ENCODE measurements at regions not wholly inside any gene's neighbourhood (a gene's known extent, or its start where the extent isn't known, plus 50 kb on each side); places are given as distances from the start of the nearest gene placed in this dataset.
"Not testable (repeated sequence)": the region's sequence is repeated elsewhere in the genome, so short reads cannot be mapped to it uniquely, and the experiment has no call there.

DNA sequence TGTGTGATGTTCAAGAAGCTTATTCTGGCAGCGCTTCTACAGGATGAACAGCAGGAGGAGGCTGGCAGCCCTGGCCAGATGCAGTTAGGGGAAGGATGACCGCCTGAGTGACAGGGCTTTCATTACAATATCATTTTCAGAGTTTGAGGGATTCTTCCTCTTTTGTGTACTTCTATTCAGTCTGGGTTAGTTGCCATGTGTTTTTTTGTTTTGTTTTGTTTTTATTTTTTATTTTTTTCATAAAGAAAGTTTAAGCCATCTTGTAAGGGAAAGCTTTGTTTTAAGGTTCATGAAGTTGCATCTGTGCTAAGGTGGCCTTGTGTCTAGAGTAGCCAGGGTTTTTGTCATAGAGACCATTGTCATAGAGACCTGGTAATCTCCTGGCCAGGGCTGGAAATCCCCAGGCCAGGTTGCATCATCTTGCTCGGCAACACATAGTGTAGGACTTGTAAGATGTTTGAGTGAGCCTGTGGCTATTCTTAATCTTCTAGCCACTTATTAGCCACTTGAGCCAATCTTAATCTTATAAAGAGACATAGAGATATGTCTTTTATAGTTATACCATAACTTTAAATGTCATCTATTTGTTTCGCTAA lies 230.5 kb upstream of the TMEM229A start:
- Histone ChIP-seq H3K9ac (no peak overlapping the region), H4K20me1 (no peaks in the 10 kb centered on the region), H3K27me3 (no peaks in the 10 kb centered on the region), H3K4me2 (peak overlapping the region in 1 of 11 experiments; percentile 33; a peak in 2 of 22 replicates), H3K36me3 (no peaks in the 10 kb centered on the region), H3K27ac (peak overlapping the region in 3 of 11 experiments; percentile 20 to 59 (median 58); a peak in 3 of 22 replicates), H3K4me3 (no peak overlapping the region), H3K4me1 (peaks cover 0 to 8% (median 0%) of the 10 kb centered on the region in 10 experiments; a peak in 3 of 20 replicates), H3K9me3 (replicated peaks in 1 of 11) (no peaks in the 10 kb centered on the region)
- TF ChIP-seq Cebpa-rat (IDR thresholded peaks at IDR 0.05), result no peak; a peak in 1 of 22 replicates

DNA sequence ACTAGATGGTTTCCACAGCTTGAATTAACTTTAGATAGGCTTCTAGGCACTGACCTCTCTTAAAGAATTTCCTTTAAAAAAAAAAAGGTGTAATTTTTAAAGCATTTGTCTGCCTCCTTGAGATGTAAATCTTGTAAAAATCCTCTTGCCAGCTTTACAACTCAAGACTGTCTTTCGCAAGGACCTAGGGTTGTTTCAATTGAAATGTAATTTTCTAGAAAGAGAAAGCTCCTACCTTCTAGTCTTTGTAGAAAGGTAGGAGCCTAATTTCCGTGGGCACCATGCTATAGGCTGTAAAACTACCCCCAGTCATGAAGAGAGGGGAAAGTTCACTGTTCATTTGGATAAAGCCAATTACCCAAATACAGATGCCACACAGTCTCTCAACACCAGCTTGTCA lies 228.8 kb upstream of the TMEM229A start:
- H4K20me1 ChIP-seq, result no peaks in the 10 kb centered on the region
- no peak overlapping the region for H3K4me3 ChIP-seq
- peaks cover 0 to 12% (median 0%) of the 10 kb centered on the region in 10 experiments; a peak in 3 of 20 replicates for H3K4me1 ChIP-seq
- no peak for TF ChIP-seq Cebpa-rat (IDR thresholded peaks at IDR 0.05)
- H3K27me3 ChIP-seq, result no peaks in the 10 kb centered on the region
- no peak overlapping the region for H3K4me2 ChIP-seq
- no peak overlapping the region for H3K27ac ChIP-seq
- no peaks in the 10 kb centered on the region for H3K36me3 ChIP-seq
- H3K9ac ChIP-seq, result no peak overlapping the region
- H3K9me3 ChIP-seq (replicated peaks in 1 of 11), result no peaks in the 10 kb centered on the region

DNA sequence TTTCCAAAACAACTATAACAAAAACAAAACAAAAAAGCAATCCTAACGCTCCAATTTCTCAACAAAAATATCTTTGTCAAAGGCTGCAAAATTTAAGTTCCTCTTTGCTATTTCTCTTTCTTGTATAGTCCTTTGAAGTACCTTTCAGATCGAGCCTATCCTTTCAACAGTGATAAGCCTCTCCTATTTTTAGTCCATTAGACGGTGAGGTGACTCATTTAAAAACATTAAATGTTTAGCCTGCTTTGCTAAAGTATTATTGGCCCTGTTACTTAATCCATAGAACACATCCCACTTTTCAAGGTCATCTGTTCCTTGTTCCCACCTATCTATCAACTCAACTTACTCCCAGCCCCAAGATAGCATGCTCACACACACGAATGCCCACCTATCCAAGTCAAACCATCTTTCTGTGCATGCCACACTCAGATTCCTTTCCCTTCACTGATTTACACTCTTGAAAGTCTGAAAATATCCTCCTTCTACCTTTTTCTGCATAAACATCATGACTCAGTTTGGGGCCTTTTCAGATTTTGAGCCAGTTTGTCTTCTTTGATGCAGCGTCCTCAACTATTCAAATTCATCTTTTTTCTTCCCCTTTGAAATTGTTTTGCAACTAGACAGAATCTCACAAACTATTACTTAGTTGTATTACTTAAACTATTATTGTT lies 224.9 kb upstream of the TMEM229A start:
- 0 out of 20 replicates have a peak, but pooled peaks cover 0 to 6% (median 0%) of the 10 kb centered on the region in 10 experiments for H3K4me1 ChIP-seq
- H3K4me3 ChIP-seq, result no peak overlapping the region
- H4K20me1 ChIP-seq, result no peaks in the 10 kb centered on the region
- H3K27me3 ChIP-seq, result no peaks in the 10 kb centered on the region
- no peaks in the 10 kb centered on the region for H3K36me3 ChIP-seq
- no peaks in the 10 kb centered on the region for H3K9me3 ChIP-seq (replicated peaks in 1 of 11)
- H3K4me2 ChIP-seq, result peak overlapping the region in 1 of 11 experiments; percentile 9; a peak in 1 of 22 replicates
- H3K27ac ChIP-seq, result no peak overlapping the region
- no peak for TF ChIP-seq Cebpa-rat (IDR thresholded peaks at IDR 0.05)
- H3K9ac ChIP-seq, result no peak overlapping the region

DNA sequence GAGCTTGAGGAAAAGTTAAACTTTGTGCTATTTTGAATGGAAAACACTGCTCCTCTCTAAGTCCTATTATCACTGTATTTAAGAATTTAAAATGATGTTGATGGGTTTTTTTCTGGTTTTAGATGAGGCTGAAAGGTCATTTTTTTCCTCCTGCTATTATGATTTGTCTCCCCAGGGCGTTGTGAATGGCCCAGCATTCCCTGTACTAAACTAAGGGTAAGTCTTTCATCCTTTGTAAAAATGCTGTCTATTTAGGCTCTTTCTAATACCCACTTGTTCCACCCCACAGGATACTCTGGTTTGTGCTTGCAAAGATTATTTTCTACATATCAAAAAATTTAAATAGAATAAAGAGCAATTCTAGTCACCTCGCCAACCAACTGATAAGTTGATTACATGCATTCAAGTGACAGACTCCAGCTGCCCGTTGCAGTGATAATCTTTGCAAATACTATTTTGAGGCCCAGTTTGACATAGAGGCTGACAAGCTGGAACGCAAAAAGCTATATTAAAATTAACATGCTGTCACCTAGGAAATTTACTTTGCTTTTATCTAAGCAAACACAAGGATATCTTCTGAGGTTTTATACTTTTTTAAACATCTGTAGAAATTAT lies 222.3 kb upstream of the TMEM229A start:
- Histone ChIP-seq H3K9me3 (replicated peaks in 1 of 11) (no peaks in the 10 kb centered on the region), H3K4me3 (no peak overlapping the region), H3K27ac (no peak overlapping the region), H3K36me3 (no peaks in the 10 kb centered on the region), H3K4me2 (no peak overlapping the region), H3K27me3 (no peaks in the 10 kb centered on the region), H3K4me1 (0 out of 20 replicates have a peak, but pooled peaks cover 0 to 6% (median 0%) of the 10 kb centered on the region in 10 experiments), H3K9ac (no peak overlapping the region), H4K20me1 (no peaks in the 10 kb centered on the region)
- TF ChIP-seq Cebpa-rat (IDR thresholded peaks at IDR 0.05), result no peak

DNA sequence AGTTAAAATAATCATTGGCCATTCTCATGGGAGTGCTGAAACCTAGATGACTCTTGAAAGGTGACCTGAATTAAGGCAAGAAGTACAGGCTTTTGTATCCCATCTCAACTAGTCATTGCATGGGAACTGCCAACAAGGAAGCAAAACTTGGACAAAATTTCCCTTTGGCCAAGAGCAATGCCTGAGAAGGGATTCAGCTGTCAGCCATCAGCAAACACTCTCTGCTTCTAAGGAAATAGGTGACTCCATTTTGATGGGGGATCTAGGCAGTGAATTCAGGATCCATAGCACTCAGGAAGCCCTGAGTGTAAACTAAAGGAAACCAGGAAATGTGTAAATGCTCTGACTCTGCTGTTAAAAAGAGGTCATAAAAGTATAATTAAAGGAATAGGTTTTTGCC lies 221.5 kb upstream of the TMEM229A start:
- Histone ChIP-seq H3K27me3 (no peaks in the 10 kb centered on the region), H3K4me2 (no peak overlapping the region), H3K4me1 (0 out of 20 replicates have a peak, but pooled peaks cover 0 to 6% (median 0%) of the 10 kb centered on the region in 10 experiments), H3K9ac (no peak overlapping the region), H4K20me1 (no peaks in the 10 kb centered on the region), H3K9me3 (replicated peaks in 1 of 11) (no peaks in the 10 kb centered on the region), H3K27ac (no peak overlapping the region), H3K4me3 (no peak overlapping the region), H3K36me3 (no peaks in the 10 kb centered on the region)
- no peak for TF ChIP-seq Cebpa-rat (IDR thresholded peaks at IDR 0.05)

DNA sequence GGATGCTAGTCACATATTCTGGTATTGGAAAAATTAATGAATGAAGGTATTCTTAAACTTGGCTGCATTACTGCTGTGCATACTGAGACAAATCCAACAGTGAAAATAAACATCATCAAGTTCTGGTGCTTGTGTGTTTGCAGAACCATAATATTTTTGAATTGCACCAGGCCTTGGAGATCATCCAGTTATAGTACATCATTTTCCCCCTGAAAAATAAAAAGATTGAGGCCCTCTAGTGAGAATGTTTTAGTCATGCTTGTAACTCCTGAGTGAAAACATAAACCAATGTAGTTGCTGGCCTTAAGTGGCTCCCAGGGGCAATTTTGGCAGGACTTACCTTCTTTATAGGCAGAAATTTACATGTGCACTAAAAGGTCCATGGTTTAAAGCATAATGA lies 218.8 kb upstream of the TMEM229A start:
- Histone ChIP-seq H3K27ac (no peak overlapping the region), H3K9me3 (replicated peaks in 1 of 11) (no peaks in the 10 kb centered on the region), H4K20me1 (no peaks in the 10 kb centered on the region), H3K4me2 (no peak overlapping the region), H3K36me3 (no peaks in the 10 kb centered on the region), H3K4me1 (0 out of 20 replicates have a peak, but pooled peaks cover 0 to under 1% (median 0%) of the 10 kb centered on the region in 10 experiments), H3K9ac (no peak overlapping the region), H3K27me3 (no peaks in the 10 kb centered on the region), H3K4me3 (no peak overlapping the region)
- TF ChIP-seq Cebpa-rat (IDR thresholded peaks at IDR 0.05), result no peak

DNA sequence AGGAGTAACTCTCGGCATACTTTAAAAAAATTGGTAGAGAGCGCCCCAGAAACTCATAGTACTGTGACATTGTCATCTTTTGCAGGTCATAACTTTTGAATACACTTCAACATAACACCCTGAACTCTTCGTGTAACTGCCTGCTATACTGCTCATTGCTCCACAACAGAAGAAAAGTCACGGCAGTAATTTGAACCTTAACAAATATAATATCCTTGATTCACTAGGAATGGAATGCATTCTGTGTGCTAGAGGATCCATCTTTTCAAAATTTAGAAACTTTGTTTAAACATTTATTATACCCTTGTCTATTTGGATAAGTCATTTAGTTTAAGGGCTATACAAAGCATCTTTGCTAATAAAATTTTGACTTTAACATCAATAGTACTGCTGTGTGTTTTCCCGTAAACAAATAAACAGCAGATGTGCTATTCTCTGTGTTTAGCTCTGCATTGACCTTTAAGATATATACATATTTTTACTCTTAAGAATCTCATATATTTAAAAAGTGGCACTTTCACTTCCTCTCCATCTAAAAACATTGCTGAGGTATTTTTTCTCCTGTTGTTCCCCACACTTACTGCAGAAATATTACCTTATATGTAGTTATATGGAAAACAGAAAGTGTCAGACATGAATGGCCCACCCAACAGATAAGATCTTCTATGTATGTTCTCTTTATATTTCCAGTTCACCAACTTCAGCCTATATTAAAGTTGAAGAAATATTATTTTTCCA lies 217.6 kb upstream of the TMEM229A start:
- Histone ChIP-seq H3K27me3 (no peaks in the 10 kb centered on the region), H3K4me1 (peaks cover 0 to 5% (median 0%) of the 10 kb centered on the region in 10 experiments; a peak in 2 of 20 replicates), H3K4me3 (no peak overlapping the region), H3K36me3 (no peaks in the 10 kb centered on the region), H3K9me3 (replicated peaks in 1 of 11) (no peaks in the 10 kb centered on the region), H3K9ac (no peak overlapping the region), H3K4me2 (no peak overlapping the region), H4K20me1 (no peaks in the 10 kb centered on the region), H3K27ac (no peak overlapping the region)
- no peak for TF ChIP-seq Cebpa-rat (IDR thresholded peaks at IDR 0.05)

DNA sequence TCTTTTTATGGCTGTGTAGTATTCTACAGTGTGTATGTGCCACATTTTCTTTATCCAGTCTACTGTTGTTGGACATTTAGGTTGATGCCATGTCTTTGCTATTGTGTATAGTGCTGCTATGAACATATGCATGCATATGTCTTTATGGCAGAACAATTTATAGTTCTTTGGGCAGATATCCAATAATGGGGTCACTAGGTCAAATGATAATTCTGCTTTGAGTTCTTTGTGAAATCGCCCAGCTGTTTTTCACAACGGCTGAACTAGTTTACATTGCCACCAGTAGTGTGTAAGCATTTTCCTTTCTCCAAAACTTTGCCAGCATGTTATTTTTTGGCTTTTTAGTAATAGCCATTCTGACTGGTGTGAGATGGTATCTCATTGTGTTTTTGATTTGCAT lies 214.8 kb upstream of the TMEM229A start:
- H3K4me1 ChIP-seq, result peaks cover 0 to 5% (median 0%) of the 10 kb centered on the region in 10 experiments; a peak in 2 of 20 replicates
- no peak overlapping the region for H3K4me2 ChIP-seq
- H3K9ac ChIP-seq, result no peak overlapping the region
- H4K20me1 ChIP-seq, result no peaks in the 10 kb centered on the region
- no peaks in the 10 kb centered on the region for H3K9me3 ChIP-seq (replicated peaks in 1 of 11)
- no peaks in the 10 kb centered on the region for H3K27me3 ChIP-seq
- H3K4me3 ChIP-seq, result no peak overlapping the region
- no peaks in the 10 kb centered on the region for H3K36me3 ChIP-seq
- TF ChIP-seq Cebpa-rat (IDR thresholded peaks at IDR 0.05), result no peak
- no peak overlapping the region for H3K27ac ChIP-seq

DNA sequence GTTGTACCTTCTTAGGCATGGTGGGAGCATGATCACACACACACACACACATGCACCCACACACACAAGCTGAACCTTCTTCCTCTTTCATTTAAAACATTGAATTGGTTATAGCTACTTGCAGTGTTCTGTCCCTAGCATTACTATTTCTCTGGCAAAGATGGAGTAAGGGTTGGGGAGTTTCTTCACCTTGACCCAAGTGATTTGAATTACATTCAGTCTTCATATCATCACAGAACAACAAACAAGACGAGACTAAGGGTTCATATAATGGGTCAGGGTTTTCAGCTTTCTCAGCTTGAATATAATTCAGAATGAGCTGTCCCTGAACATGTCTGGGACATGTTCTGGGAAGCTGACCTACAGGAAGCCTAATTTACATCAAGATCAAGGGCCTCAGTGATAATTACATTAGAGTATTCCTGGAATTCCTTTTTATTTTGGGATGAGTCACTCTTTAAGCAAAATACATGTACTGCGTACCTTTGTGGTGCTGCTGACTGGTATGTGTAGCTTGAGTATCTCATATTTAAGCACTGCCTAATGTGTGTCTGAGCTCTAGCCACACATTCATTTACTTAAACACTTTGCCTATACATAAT lies 213.5 kb upstream of the TMEM229A start:
- Histone ChIP-seq H3K9me3 (replicated peaks in 1 of 11) (no peaks in the 10 kb centered on the region), H3K27me3 (no peaks in the 10 kb centered on the region), H3K9ac (no peak overlapping the region), H3K4me1 (peaks cover 0 to 5% (median 0%) of the 10 kb centered on the region in 10 experiments; a peak in 2 of 20 replicates), H3K4me3 (no peak overlapping the region), H3K4me2 (no peak overlapping the region), H3K27ac (no peak overlapping the region), H4K20me1 (no peaks in the 10 kb centered on the region), H3K36me3 (no peaks in the 10 kb centered on the region)
- no peak for TF ChIP-seq Cebpa-rat (IDR thresholded peaks at IDR 0.05)

DNA sequence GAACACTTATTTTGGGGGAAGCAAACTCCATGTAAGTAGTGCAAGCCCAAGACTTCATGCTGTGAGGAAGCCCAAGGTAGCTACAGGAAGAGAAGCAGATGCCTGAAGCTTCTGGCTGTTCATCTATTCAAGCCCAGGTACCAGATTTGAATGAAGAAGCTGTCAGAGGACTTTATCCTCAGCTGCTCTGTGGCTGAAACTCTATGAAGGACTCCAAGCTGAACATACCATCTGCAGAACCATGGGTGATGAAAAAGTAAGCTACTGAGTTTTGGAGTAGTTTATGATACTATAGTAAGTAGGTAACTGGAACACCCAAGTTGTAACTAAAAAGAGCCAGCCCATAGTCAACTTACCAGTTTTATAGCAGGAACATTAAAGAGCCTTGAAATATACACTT lies 211.6 kb upstream of the TMEM229A start:
- H3K9me3 ChIP-seq (replicated peaks in 1 of 11); H4K20me1 ChIP-seq; H3K36me3 ChIP-seq; H3K27ac ChIP-seq; H3K4me1 ChIP-seq; H3K4me2 ChIP-seq; H3K9ac ChIP-seq; H3K4me3 ChIP-seq; H3K27me3 ChIP-seq: not testable (repeated sequence)
